NCI-H82 treated with DMSO at 0.1 percent for 48 hours (cell line): ENCODE measurements at regions not wholly inside any gene's neighbourhood (a gene's known extent, or its start where the extent isn't known, plus 50 kb on each side); places are given as distances from the start of the nearest gene placed in this dataset.
"Not testable (repeated sequence)": the region's sequence is repeated elsewhere in the genome, so short reads cannot be mapped to it uniquely, and the experiment has no call there.

Experiments used
- DNase-seq: peaks from one replicate; lab custom pipeline; 2025; ENCODE audit not compliant: unreplicated experiment; lab: John Stamatoyannopoulos, UW

DNA sequence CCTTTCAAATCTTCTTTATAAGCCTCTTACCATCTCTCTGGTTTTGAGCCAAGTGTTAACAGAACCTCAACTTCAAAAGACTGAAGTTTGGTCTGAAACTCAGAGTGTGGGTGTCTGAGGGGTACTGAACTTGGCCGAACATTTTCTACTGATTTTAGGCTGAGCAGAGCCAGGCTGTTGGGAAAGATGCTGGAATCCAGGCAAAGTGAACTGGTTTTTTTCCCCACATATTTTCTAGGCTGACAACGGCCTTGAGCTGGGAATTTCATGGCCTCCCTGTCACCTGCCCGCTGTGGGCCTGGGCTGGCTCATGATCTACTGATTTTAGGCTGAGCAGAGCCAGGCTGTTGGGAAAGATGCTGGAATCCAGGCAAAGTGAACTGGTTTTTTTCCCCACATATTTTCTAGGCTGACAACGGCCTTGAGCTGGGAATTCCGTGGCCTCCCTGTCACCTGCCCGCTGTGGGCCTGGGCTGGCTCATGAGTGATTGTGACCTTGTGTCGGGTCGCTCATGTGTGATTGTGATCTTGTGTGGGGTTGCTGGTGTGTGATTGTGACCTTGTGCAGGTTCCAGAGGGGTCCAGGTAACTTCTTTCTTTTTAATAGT, 204.4 kb downstream of the NPIPB11 start:
- DNase-seq, result not testable (repeated sequence)

DNA sequence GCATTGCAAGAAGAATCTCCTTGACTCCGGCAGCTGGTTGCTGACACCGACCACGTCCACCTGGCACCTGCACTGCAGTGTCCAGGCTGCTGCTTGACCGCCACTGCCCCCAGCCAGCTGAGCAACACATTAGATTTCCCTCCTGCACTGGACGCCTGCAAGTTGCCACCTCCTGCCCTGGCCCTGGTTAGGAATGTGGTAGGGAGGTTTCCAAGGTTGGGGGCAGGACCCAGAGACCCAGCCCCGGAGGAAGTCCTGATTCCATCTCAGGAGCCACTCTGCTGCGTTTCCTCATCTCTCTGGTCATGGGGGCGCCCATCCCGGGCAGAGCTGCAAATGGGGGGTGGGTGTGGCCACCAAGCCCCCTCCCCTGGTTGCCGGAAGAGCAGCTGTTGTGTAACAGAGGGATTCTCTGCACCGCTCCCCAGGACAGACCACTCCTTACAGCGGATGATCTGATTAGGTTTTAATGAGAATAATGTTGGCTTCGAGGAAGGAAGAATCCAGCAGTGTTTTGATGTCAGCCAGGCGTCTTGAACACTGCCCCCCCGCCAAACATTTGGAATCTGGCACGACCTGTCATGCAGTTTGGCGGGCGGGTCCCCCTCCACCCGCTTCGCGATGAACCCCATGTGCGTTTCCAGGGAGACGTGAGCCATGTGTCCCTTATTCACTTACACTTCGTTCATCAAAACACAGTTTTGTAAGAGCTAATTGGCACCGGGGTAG, 205.1 kb downstream of the NPIPB11 start:
- DNase-seq, result peak; percentile 19

DNA sequence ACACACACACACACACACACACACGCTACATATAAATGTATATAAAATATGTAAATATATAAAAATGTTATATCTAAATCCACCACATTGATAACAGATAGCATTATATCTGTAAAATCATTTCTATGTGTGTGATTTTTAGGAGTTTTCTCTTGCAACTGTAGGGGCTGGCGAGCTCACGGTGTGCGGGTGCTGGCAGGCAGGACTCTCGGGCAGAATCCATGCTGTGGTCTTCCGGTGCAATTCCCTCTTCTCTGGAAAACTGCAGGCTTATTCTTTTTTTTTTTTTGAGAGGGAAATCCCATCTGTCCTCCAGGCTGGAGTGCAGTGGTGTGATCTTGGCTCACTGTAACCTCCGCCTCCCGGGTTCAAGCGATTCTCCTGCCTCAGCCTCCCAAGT, 205.8 kb downstream of the NPIPB11 start:
- DNase-seq, result not testable (repeated sequence)

DNA sequence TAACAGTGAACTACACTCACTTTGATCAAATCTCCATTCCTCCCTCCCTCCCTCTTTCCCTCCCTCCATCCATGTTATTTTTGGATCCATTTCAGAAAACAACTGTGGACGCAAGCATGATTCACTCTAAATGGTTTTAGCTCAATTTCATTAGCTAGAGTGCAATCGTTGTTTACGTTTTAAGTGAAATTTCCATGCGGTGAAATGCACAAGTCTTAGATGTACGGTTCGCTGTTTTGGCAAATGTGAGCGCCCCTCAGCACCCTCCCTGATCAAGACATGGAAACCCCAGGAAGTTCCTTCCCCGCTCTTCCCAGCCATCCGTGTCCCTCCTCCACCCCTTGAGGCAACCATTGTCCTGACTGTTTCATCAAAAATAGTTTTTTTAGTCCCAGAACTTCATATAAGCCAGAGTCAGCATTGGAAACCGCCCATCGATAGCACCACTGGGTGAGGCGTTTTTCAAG, 206.3 kb downstream of the NPIPB11 start:
- DNase-seq, result not testable (repeated sequence)

DNA sequence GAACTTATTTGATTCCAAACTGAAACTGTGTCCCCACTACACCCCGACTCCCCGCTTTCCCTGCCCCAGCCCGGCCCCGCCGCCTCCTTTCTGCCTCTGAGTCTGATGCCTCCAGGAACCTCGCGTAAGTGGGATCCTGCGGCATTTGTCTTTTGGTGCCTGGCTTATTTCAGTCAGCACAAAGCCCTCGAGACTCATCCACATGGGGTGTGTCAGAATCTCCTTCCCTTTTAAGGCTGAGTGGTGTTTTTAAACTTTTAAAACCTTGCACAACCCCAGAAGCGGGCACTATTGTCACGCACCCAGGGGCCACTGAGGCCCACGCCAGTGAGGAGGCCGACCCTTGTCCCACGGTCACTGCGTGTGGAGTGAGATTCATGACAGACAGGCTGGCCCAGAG, 206.9 kb downstream of the NPIPB11 start:
- DNase-seq, result not testable (repeated sequence)

DNA sequence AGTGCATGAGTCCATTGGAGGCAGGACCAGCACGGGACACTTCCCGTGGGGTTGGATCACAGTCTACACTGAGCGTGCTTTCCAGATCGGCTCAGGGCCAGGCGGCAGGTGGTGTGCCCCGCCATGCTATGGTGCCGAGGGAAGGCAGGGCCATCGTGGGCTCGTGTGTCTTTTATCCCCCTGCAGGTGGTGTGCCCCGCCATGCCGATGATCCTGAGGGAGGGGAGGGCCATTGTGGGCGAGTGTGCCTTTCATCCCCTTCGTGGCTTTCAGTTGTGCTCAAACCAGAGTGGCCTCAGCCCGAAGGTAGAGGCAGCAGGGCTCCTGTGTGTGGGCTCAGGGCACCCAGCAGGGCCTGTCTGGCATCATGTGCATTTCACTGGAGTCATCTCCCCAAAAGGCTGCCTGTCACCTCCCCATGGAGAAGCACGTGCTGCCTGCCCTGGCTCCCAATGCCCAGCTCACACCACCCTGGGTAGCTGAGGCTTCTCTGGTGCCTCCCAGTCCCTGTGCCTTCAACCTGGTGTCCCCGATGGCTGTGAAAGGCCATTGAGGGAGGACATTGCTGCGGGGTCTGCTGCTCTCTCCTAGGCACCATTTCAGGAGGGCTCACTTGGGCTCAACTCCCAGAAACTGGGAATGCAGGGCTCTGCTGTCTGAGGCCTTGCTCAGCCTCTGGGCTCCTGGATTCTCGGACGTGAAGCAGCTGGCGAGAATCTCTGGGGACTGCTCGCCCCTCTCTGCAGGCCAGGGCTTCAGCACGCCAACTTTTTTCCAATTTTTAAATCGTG, 207.6 kb downstream of the NPIPB11 start:
- DNase-seq, result no peak

DNA sequence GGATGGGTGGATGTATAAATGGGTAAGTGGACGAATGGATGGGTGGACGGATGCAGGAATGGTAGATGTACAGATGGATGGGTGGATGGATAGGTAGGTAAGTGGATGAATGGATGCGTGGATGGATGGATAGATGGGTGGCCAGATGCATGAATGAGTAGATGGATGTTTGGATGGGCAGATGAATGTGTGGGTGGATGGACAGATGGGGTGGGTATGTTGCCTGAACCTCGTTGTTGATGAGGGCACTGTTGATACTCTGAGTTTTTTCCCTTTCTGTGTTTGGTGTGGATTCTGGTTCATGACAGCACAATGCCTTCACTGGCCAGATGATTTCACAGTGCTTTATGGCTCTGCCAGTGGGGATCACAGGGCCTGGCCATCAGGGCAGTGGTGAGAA, 208.3 kb downstream of the NPIPB11 start:
- no peak for DNase-seq

DNA sequence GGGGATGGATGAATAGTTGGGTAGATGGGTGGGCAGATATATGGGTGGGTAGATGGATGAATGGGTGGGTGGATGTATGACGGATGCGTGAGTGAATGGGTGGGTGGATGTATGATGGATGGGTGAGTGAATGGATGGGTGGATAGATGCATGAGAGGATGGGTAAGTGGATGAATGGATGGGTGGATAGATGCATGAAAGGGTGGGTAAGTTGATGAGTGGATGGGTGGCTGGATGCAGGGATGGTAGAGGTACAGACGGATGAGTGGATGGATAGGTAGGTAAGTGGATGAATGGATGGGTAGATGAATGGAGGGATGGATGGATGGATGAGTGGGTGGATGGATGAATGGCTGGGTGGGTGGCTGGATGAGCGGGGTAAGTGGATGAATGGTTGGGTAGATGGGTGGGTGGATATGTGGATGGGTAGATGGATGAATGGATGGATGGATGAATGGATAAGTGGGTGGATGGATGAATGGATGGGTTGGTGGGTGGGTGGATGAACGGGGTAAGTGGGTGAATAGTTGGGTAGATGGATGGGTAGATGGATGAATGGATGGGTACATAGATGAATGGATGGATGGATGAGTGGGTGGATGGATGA, 208.9 kb downstream of the NPIPB11 start:
- DNase-seq, result not testable (repeated sequence)

DNA sequence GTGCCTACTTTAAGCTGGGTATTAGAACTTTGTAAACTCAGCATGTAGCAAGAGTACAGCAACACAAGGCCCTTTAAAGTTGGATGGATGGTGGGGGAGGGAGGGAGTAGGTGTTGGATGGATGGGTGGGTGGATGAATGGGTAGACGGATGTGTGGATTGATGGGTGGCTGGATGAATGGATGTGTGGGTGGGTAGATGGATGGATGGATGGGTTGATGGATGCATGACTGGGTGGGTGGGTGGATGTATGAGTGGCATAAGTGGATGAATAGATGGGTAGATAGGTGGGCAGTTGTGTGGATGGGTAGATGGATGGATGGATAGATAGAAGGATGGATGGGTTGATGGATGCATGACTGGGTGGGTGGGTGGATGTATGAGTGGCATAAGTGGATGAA, 209.8 kb downstream of the NPIPB11 start:
- DNase-seq, result not testable (repeated sequence)

DNA sequence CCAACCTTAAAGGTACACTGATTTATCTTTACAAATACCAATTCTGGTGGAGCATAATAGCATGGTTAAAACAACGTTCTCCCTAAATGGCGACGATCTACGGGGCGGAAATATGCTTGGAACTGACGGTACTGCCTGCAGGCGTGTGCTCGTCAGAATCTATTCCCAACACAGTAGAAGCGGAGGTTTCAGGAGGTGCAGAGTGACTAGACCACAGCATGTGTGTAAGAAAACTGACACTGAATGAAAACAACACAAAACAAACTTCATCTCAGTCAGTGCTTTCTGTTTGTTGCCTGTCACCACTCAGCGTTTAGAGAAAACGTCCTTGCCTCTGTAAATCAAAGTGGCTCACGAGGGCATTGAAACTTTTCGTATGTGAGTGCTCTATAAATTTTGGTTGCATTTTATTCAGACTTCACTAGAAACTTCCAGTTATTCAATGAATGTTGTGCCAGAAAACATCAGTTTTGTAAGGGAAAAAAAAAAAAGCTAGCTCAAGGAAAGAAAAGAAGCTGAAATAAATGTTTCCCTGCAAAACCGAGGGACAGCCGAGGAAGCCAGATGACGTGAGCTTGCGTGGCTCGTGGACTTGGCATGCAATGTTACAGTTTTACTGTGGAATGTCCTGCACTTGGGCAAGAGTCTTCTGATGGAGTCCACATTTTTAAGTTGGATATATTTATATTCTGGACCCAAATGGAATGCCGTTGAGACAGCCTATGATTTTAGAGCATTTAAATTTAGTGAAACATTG, 210.4 kb downstream of the LAT start:
- not testable (repeated sequence) for DNase-seq

DNA sequence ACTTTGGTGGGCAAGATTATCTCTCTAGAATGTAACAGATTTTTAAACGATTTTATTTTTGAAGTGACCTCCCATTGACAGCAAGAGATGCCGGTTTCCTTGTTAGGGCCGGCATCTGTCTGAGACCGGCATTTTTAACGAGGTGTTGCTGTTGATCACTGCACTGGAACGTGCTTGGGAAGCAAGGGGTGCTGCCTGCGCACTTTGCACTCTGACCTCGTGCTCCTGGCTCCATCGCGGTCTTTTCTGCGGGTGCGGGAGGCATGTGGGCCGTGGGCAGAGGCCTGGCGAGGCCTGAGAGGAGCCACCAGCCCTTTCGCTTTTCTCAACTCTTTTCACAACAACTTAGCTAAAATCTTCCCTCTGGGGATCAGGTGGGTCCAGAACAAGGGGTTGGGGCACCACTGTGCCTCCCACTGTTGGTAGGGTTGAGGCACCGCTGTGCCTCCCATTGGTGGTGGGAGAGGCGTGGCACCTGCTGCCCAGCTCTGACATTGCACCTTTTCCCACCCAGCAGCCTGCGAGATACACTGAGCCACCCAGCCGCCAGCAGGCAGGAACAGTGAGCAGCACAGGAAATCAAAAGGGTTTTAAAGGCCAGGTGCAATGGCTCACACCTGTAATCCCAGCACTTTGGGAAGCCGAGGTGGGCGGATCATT, 209.5 kb downstream of the LAT start:
- not testable (repeated sequence) for DNase-seq

DNA sequence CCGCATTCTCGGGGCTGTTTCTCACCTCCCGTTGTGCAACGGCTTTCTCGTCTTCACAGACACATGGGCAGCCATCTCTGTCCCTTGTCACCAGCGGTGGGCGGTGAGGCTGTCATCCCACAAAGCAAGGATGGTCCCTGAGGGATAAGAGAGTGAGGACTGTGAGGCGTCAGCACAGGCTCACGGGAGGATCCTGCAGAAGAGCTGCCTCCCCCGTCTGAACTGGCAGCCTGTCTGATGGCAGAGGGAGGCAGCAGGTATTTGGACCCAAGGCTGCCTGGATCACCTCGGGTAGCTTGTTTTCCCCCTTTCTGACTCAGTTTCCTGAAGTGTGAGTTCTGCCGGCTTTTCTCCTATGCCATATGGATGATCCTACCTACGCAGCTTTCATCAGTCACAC, 208.8 kb downstream of the LAT start:
- DNase-seq, result not testable (repeated sequence)

DNA sequence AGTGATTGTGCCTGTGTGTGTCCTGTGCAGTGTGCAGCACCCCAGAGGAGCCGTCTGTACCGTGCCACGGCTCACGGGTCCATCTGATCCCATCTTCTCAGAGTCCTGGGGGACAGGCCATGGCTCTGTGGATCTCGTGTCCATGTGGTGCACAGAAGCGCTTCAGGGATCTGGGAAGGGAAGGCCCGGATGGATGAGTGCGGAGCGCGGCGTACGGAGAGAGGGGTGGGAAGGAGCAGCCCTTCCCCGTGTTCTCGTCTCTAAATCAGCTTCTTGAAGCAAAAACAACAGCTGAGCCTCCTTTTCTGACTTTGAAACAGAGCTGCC, 208.4 kb downstream of the LAT start:
- DNase-seq, result not testable (repeated sequence)

DNA sequence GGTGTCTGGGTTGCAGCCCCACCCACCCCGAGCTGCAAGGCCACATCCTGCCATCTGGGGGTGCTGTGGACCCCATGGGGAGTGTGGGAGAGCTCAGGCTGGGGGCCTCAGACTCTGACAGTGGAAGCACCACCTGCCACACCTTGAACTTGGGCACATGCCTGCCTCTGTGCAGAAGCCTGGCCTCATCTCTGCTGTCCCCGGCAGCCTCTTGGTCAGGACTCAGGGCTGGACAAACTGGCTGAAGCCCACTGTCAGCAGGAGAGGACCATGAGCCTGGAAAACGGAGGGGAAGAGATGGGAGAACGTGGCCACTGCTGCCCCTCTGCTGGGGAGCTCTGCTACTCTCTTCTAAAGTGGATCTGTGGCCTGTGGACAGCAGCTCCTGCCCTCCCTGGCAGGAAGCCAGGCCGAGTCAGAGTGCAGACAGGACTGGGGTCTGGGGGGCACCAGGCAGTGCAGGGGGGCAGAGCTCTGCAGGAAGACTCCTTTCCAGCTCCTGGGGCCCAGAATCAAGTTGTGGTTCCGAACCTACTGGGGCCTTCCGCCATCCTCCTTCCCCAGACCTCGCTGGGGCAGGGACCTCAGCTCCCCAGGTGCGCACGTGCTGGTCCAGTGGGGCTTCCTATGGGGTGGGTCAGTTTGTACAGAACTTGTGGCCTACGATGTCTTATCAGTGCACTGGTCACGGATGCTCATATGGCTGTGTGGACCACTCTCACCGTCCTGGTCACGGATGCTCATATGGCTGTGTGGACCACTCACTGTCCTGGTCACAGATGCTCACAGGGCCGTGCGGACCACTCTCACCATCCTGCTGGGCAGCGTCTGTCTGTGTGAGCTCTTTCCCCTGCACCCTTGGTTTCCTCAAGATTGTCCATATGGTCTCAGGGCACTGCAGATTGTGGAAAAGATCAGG, 207.7 kb downstream of the LAT start:
- no peak for DNase-seq

DNA sequence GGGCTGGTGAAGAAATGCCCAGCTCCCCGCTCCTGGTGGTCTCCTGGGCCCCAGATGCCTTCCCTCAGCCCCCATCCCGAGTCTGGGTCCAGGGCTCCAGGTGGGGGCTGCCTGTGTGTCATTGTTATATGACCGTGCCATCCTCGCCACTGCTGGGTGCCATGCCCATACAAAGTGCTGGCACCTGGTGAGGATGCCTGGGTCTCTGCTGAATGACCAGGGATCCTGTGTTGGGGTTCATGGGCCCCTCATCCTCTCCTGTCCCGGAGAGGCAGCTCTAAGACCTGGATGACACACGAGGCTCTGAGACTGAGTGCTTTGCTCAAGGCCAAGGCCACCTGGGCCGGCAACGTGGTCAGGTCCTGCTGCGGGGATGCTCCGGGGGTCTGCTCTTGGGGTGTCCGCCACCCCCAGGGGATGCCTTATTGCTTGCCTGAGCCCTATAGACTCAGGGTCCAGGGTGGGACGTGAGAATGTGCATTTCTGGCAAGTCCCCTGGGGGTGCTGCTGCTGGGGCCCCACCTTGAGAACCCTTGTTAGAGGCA, 206.9 kb downstream of the LAT start:
- not testable (repeated sequence) for DNase-seq

DNA sequence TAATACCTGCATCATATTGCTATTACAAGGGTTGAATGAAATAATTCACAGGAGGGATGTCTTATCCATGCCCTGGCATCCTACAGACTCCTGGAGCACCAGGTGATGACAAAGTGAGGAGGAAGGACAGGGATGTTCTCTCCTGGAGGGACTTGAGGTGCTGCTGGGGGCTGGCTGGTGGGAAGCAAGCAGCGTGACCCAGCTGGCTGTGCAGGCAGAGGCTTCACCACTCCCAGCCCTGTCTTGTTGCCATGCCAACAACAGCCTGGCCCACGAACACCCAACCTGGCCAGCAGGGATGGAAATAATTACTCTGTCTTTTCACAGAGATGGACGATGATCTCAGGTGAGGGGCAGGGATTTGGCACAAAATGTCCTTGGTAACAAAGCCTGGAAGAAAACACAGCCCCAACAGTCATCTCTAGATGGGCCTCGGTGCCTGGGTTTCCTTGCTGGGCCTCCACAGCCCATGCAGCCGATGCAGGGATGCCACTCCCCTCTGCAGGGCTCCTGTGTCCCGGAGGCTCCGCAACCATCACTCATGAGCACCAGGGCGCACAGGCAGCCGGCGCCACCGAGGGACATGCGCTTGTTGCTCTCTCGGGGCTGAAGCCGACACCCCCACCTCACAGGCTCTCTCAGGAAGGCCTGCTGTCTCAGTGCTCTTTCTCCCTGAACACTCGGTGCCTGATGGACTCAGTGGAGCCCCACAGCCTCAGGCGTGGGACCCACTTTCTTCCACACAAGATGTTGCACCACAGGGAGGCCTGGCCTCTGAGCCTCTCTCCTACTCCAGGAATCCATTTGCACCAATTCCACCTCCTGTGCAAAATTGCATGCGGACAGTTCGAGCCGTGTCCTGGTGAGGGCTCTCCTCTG, 205.9 kb downstream of the LAT start:
- DNase-seq, result not testable (repeated sequence)

DNA sequence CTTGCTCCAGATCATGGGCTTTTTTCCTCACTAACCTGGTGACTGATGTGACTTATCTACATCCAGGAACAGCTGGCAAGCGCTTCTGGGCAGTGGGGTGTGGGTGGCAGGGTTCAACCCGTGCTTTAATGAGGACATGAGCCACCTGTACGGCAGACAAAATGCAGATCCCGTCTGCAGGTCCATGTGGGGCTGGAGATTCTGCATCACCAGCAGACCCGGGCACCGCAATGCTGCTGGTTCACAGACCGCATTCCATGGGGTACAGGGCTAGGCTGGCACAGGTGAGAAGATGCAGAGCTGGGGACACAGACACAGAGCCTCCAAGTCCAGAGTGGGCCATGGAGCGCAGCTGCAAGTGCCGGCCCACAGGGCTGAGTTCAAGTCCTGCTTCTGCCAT, 204.0 kb downstream of the LAT start:
- DNase-seq, result not testable (repeated sequence)
